ENCODE measurements at regions not wholly inside any gene's neighbourhood (a gene's known extent, or its start where the extent isn't known, plus 50 kb on each side); places are given as distances from the start of the nearest gene placed in this dataset.

- H3K9me3 Mint-ChIP-seq (ENCODE audit: unreplicated experiment) = peaks cover 20% of the 10 kb centered on the region
- ChIA-PET CTCF (no interaction called here), POLR2A (no interaction called here)
- H3K36me3 Mint-ChIP-seq (ENCODE audit: insufficient read depth, unreplicated experiment) = no peaks in the 10 kb centered on the region
- H3K27me3 Mint-ChIP-seq (ENCODE audit: insufficient read depth, unreplicated experiment) = peaks cover 8% of the 10 kb centered on the region
- TF ChIP-seq, protein P1, sequence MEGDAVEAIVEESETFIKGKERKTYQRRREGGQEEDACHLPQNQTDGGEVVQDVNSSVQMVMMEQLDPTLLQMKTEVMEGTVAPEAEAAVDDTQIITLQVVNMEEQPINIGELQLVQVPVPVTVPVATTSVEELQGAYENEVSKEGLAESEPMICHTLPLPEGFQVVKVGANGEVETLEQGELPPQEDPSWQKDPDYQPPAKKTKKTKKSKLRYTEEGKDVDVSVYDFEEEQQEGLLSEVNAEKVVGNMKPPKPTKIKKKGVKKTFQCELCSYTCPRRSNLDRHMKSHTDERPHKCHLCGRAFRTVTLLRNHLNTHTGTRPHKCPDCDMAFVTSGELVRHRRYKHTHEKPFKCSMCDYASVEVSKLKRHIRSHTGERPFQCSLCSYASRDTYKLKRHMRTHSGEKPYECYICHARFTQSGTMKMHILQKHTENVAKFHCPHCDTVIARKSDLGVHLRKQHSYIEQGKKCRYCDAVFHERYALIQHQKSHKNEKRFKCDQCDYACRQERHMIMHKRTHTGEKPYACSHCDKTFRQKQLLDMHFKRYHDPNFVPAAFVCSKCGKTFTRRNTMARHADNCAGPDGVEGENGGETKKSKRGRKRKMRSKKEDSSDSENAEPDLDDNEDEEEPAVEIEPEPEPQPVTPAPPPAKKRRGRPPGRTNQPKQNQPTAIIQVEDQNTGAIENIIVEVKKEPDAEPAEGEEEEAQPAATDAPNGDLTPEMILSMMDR (IDR thresholded peaks at IDR 0.05; ENCODE audit: insufficient read depth in 1 of 2, low read depth in 1 of 2, low read length in 1 of 2, severe bottlenecking in 1 of 2, unreplicated experiment in 1 of 2) = no peak
- no peaks in the 10 kb centered on the region; the same call in 1 of the 2 replicates for H3K27me3 ChIP-seq (replicated peaks; ENCODE audit: control insufficient read depth, insufficient read depth, low read length)
- H3K4me3 ChIP-seq (ENCODE audit: low read depth, low read length) = no peak overlapping the region
- no peaks in the 10 kb centered on the region for H3K36me3 ChIP-seq (ENCODE audit: control insufficient read depth, insufficient read depth, low read length)
- intact Hi-C loops (cut with micrococcal nuclease; ENCODE audit: unreplicated experiment) = no loop called here
- BruUV-seq (replicated peaks) = no TSS peak
- no peaks in the 10 kb centered on the region; the same call in 1 of the 2 replicates for H3K9me3 ChIP-seq
- no peaks in the 10 kb centered on the region for H3K4me1 ChIP-seq
- no peak overlapping the region for H3K27ac Mint-ChIP-seq (ENCODE audit: unreplicated experiment)
- no peaks in the 10 kb centered on the region for H3K4me1 Mint-ChIP-seq (ENCODE audit: low read depth, unreplicated experiment)
- H3K4me3 Mint-ChIP-seq (ENCODE audit: unreplicated experiment) = no peak overlapping the region
- no peak for DNase-seq
These were observed 205.8 kb downstream of the INSIG2 start for GRCh38 chr2:118294063-118294462.

DNA sequence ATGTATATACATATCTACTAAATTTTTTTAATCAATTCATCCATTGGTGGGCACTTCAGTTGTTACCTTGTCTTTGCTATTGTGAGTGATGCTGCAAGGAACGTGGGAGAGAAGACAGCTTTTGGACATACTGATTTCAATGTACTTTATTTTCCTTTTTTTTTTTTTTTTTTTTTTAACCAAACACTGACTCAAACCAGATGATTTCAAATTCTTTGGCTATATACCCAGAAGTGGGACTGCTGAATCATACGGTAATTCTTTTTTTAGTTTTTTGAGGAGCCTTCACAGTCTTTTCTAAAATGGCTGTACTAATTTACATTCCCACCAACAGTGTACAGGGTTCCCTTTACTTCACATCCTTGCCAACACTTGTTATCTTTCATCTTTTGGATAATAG is 204.7 kb downstream of the INSIG2 start:
- DNase-seq = no peak
- H3K4me3 Mint-ChIP-seq (ENCODE audit: unreplicated experiment) = no peak overlapping the region
- Histone ChIP-seq H3K4me1 (no peaks in the 10 kb centered on the region), H3K36me3 (ENCODE audit: control insufficient read depth, insufficient read depth, low read length) (no peaks in the 10 kb centered on the region), H3K9me3 (no peaks in the 10 kb centered on the region; the same call in 1 of the 2 replicates), H3K27me3 (replicated peaks; ENCODE audit: control insufficient read depth, insufficient read depth, low read length) (no peaks in the 10 kb centered on the region; the same call in 1 of the 2 replicates), H3K4me3 (ENCODE audit: low read depth, low read length) (no peak overlapping the region)
- TF ChIP-seq, protein P1 (IDR thresholded peaks at IDR 0.05; ENCODE audit: insufficient read depth in 1 of 2, low read depth in 1 of 2, low read length in 1 of 2, severe bottlenecking in 1 of 2, unreplicated experiment in 1 of 2) = no peak
- BruUV-seq (replicated peaks) = no TSS peak
- CTCF ChIA-PET = no interaction called here
- H3K27me3 Mint-ChIP-seq (ENCODE audit: insufficient read depth, unreplicated experiment) = peaks cover 8% of the 10 kb centered on the region
- POLR2A ChIA-PET = no interaction called here
- H3K9me3 Mint-ChIP-seq (ENCODE audit: unreplicated experiment) = peaks cover 18% of the 10 kb centered on the region
- no peaks in the 10 kb centered on the region for H3K36me3 Mint-ChIP-seq (ENCODE audit: insufficient read depth, unreplicated experiment)
- no peak overlapping the region for H3K27ac Mint-ChIP-seq (ENCODE audit: unreplicated experiment)
- no peaks in the 10 kb centered on the region for H3K4me1 Mint-ChIP-seq (ENCODE audit: low read depth, unreplicated experiment)
- intact Hi-C loops (cut with micrococcal nuclease; ENCODE audit: unreplicated experiment) = no loop called here

- H3K4me3 ChIP-seq (ENCODE audit: low read depth, low read length) = no peak overlapping the region
- no peak for DNase-seq
- H3K36me3 ChIP-seq (ENCODE audit: control insufficient read depth, insufficient read depth, low read length) = no peaks in the 10 kb centered on the region
- TF ChIP-seq, protein P1 (IDR thresholded peaks at IDR 0.05; ENCODE audit: insufficient read depth in 1 of 2, low read depth in 1 of 2, low read length in 1 of 2, severe bottlenecking in 1 of 2, unreplicated experiment in 1 of 2) = no peak
- intact Hi-C loops (cut with micrococcal nuclease; ENCODE audit: unreplicated experiment) = no loop called here
- POLR2A ChIA-PET = no interaction called here
- Mint-ChIP-seq H3K27ac (ENCODE audit: unreplicated experiment) (no peak overlapping the region), H3K36me3 (ENCODE audit: insufficient read depth, unreplicated experiment) (no peaks in the 10 kb centered on the region), H3K4me3 (ENCODE audit: unreplicated experiment) (no peak overlapping the region), H3K4me1 (ENCODE audit: low read depth, unreplicated experiment) (no peaks in the 10 kb centered on the region), H3K27me3 (ENCODE audit: insufficient read depth, unreplicated experiment) (peaks cover 5% of the 10 kb centered on the region), H3K9me3 (ENCODE audit: unreplicated experiment) (peaks cover 10% of the 10 kb centered on the region)
- BruUV-seq (replicated peaks) = no TSS peak
- no peaks in the 10 kb centered on the region for H3K4me1 ChIP-seq
- H3K9me3 ChIP-seq = no peaks in the 10 kb centered on the region; the same call in 1 of the 2 replicates
- no peaks in the 10 kb centered on the region; the same call in 1 of the 2 replicates for H3K27me3 ChIP-seq (replicated peaks; ENCODE audit: control insufficient read depth, insufficient read depth, low read length)
- CTCF ChIA-PET = interaction anchor here (0.7 kb wide), 1 partner anchor 69 kb away, joined by 3 read pairs; no protein-coding TSS in a partner anchor
These were observed 203.1 kb downstream of the INSIG2 start for GRCh38 chr2:118291251-118291880.

Data from Caco-2 (cell line).